Keratinocyte (primary cell): ENCODE measurements at regions not wholly inside any gene's neighbourhood (a gene's known extent, or its start where the extent isn't known, plus 50 kb on each side); places are given as distances from the start of the nearest gene placed in this dataset.
"Not testable (repeated sequence)": the region's sequence is repeated elsewhere in the genome, so short reads cannot be mapped to it uniquely, and the experiment has no call there.

Experiments used
- DNase-seq: peaks from one replicate; pipeline ENCODE4 v3.0.0-alpha.2; 2011; ENCODE audit warnings: low read depth, missing footprints, low spot score
- FAIRE-seq: peaks from 2 replicates; lab custom pipeline; 2011; peaks lifted over from hg19 to GRCh38; lab: Jason Lieb, UNC
- H2AFZ ChIP-seq: 2 replicates; pipeline ENCODE4 v1.6.0; 2012; ENCODE audit warnings: low read length, control low read depth, inconsistent platforms; ENCODE audit not compliant: control insufficient read depth
- H3K27ac ChIP-seq: 2 replicates; pipeline ENCODE4 v1.5.1; 2011; ENCODE audit warnings: low read length; ENCODE audit not compliant: control insufficient read depth, insufficient read depth
- H3K27me3 ChIP-seq: 3 replicates; pipeline ENCODE4 v1.6.0; 2011; ENCODE audit warnings: low read length; ENCODE audit not compliant: control insufficient read depth, insufficient read depth; ENCODE audit errors: extremely low read depth
- H3K36me3 ChIP-seq, 2 experiments: 2 replicates in 1 of 2; 3 replicates in 1 of 2; pipeline ENCODE4 v1.5.1; 2011; ENCODE audit warnings: low read length in 2 of 2, mild to moderate bottlenecking in 1 of 2; ENCODE audit not compliant: control insufficient read depth in 2 of 2, insufficient read depth in 2 of 2; ENCODE audit errors: extremely low read depth in 1 of 2
- H3K4me1 ChIP-seq: 3 replicates; pipeline ENCODE4 v1.5.1; 2011; ENCODE audit warnings: low read length; ENCODE audit not compliant: control insufficient read depth, insufficient read depth; ENCODE audit errors: extremely low read depth
- H3K4me2 ChIP-seq: 3 replicates; pipeline ENCODE4 v1.6.0; 2011; ENCODE audit warnings: low read depth, low read length; ENCODE audit not compliant: control insufficient read depth, insufficient read depth; ENCODE audit errors: extremely low read depth
- H3K4me3 ChIP-seq, 3 experiments: fragments of 200-600 bp in 1 of 3; sonication (generic) in 1 of 3; 2 replicates in 2 of 3; 3 replicates in 1 of 3; pipeline ENCODE4 v1.5.1; 2011 to 2016; ENCODE audit warnings: low read length in 3 of 3, mild to moderate bottlenecking in 3 of 3, control low read depth in 2 of 3, inconsistent platforms in 1 of 3, low read depth in 1 of 3, mixed read lengths in 1 of 3, mixed run types in 1 of 3, moderate library complexity in 1 of 3; ENCODE audit not compliant: control insufficient read depth in 2 of 3, insufficient read depth in 2 of 3; ENCODE audit errors: extremely low read depth in 1 of 3
- H3K79me2 ChIP-seq: 2 replicates; pipeline ENCODE4 v1.6.0; 2012; ENCODE audit warnings: low read length; ENCODE audit not compliant: control insufficient read depth, insufficient read depth
- H3K9ac ChIP-seq: 3 replicates; pipeline ENCODE4 v1.6.0; 2011; ENCODE audit warnings: low read length; ENCODE audit not compliant: control insufficient read depth, insufficient read depth; ENCODE audit errors: extremely low read depth
- H3K9me1 ChIP-seq: 3 replicates; pipeline ENCODE4 v1.6.0; 2011; ENCODE audit warnings: low read length; ENCODE audit not compliant: control insufficient read depth, insufficient read depth; ENCODE audit errors: extremely low read depth
- H3K9me3 ChIP-seq: 2 replicates; pipeline ENCODE4 v1.5.1; 2012; ENCODE audit warnings: low read depth, low read length; ENCODE audit not compliant: control insufficient read depth
- H4K20me1 ChIP-seq: 3 replicates; pipeline ENCODE4 v1.6.0; 2011; ENCODE audit warnings: low read length; ENCODE audit not compliant: control insufficient read depth, insufficient read depth; ENCODE audit errors: extremely low read depth
- EZH2 ChIP-seq: IDR thresholded peaks from one replicate; pipeline ENCODE4 v1.6.1; 2012; ENCODE audit warnings: inconsistent platforms, mild to moderate bottlenecking, low read length, moderate library complexity
- dilution Hi-C: fragments of 300-500 bp; cut with MboI; formaldehyde crosslinking; loops from one replicate; pipeline ENCODE4 v1.7.0; 2020; ENCODE audit warnings: low sequenced_read_pairs; ENCODE audit not compliant: extremely low pct_ligation_motif_present
- TF ChIP-seq, protein P1 (sequence below), 3 experiments: IDR thresholded peaks in 1 of 3; conservative IDR thresholded peaks in 1 of 3; optimal IDR thresholded peaks in 1 of 3; 2 replicates in 2 of 3; 3 replicates in 1 of 3; pipeline versions ENCODE3 to v1.5.1; 2011; ENCODE audit warnings: low read length in 3 of 3, mild to moderate bottlenecking in 3 of 3, moderate library complexity in 2 of 3, control low read depth in 1 of 3, inconsistent platforms in 1 of 3; ENCODE audit not compliant: insufficient read depth in 2 of 3; ENCODE audit errors: extremely low read depth in 1 of 3

DNA sequence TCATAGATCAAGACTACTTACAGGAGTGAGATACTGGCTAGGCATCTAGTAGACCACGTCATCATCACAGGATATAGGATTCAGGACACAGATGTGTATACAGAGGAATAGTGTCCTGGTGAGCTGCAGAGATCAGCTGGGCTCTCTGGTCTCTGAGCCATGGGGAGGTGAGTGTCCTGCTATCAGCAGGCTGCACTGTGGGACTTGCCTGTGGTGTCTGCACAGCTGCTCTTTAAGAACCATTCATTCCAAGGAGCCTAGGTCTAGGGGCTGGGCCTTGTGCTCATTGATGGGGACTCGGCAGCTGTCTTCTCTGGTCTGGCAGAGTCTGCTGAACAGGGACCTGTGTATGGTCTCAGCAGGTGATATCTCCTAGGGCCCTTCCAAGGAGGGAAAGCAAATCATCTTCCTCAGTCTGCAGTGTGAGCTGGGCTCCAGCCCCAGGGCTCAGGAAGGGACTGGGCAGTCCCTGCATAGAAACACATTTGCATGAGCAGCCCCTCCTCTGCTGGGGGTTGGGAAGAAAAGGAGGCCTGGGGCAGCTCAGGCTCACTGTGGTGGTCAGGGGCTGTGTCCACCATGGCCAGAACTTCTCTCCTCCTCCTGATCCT, 66.1 kb upstream of the VPREB1 start:
- no peaks in the 10 kb centered on the region for H3K4me1 ChIP-seq
- no peaks in the 10 kb centered on the region for H3K79me2 ChIP-seq
- DNase-seq: no peak
- no peak overlapping the region for H2AFZ ChIP-seq
- no peak overlapping the region for H3K4me2 ChIP-seq
- no peaks in the 10 kb centered on the region for H4K20me1 ChIP-seq
- peaks cover 14% of the 10 kb centered on the region for H3K27me3 ChIP-seq
- H3K27ac ChIP-seq: no peak overlapping the region
- TF ChIP-seq EZH2: no peak
- TF ChIP-seq, protein P1, sequence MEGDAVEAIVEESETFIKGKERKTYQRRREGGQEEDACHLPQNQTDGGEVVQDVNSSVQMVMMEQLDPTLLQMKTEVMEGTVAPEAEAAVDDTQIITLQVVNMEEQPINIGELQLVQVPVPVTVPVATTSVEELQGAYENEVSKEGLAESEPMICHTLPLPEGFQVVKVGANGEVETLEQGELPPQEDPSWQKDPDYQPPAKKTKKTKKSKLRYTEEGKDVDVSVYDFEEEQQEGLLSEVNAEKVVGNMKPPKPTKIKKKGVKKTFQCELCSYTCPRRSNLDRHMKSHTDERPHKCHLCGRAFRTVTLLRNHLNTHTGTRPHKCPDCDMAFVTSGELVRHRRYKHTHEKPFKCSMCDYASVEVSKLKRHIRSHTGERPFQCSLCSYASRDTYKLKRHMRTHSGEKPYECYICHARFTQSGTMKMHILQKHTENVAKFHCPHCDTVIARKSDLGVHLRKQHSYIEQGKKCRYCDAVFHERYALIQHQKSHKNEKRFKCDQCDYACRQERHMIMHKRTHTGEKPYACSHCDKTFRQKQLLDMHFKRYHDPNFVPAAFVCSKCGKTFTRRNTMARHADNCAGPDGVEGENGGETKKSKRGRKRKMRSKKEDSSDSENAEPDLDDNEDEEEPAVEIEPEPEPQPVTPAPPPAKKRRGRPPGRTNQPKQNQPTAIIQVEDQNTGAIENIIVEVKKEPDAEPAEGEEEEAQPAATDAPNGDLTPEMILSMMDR (optimal IDR thresholded peaks at IDR 0.05 in 1 of 3, IDR thresholded peaks at IDR 0.05 in 1 of 3, conservative IDR thresholded peaks at IDR 0.05 in 1 of 3; ENCODE audit: extremely low read depth in 1 of 3, insufficient read depth in 2 of 3, low read length in 3 of 3): no peak
- no peak overlapping the region for H3K4me3 ChIP-seq
- FAIRE-seq: no peak
- no peak overlapping the region for H3K9ac ChIP-seq
- no peaks in the 10 kb centered on the region for H3K36me3 ChIP-seq
- H3K9me3 ChIP-seq: no peaks in the 10 kb centered on the region
- no peaks in the 10 kb centered on the region for H3K9me1 ChIP-seq
- dilution Hi-C loops: no loop called here

DNA sequence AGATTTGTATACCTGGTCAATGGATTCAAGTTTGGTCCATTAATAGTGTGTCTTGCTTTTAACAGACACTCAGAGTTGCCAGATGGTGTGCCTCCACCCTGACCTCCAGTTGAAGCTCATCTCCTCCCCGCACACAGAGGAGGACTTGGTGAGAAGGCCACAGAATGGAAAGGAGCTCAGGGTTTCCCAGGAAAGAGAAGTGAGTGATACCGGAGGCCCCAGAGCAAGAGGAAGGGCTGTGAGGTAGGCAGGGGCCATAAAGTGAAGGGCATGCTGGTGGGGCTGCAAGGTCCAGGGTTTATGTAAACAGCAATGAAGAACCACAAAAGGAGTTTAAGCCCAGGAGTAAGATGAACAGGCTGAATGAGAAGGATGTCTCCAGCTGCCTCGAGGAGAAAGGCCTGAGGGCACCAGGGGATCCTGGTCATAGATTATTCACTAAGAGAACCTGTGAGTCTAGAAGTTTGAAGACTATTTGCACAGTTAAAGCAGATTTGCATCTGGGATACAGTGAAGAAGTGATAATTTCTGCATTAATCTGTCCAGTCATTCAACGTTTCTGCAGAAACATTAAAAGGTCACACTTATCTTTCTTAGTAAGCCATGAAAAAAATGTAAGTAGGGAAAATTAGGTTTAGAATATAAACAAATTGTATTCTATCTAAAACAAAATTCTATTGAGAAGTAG, 67.5 kb upstream of the VPREB1 start:
- Histone ChIP-seq H3K9me1 (no peaks in the 10 kb centered on the region), H3K27me3 (peaks cover 14% of the 10 kb centered on the region), H3K79me2 (no peaks in the 10 kb centered on the region), H4K20me1 (no peaks in the 10 kb centered on the region), H3K4me1 (no peaks in the 10 kb centered on the region), H3K27ac (no peak overlapping the region), H3K4me2 (no peak overlapping the region), H3K9me3 (no peaks in the 10 kb centered on the region), H2AFZ (no peak overlapping the region), H3K4me3 (no peak overlapping the region), H3K9ac (no peak overlapping the region), H3K36me3 (no peaks in the 10 kb centered on the region)
- TF ChIP-seq, protein P1 (optimal IDR thresholded peaks at IDR 0.05 in 1 of 3, IDR thresholded peaks at IDR 0.05 in 1 of 3, conservative IDR thresholded peaks at IDR 0.05 in 1 of 3; ENCODE audit: extremely low read depth in 1 of 3, insufficient read depth in 2 of 3, low read length in 3 of 3): no peak
- no peak for TF ChIP-seq EZH2
- no peak for DNase-seq
- dilution Hi-C loops: no loop called here
- FAIRE-seq: no peak

DNA sequence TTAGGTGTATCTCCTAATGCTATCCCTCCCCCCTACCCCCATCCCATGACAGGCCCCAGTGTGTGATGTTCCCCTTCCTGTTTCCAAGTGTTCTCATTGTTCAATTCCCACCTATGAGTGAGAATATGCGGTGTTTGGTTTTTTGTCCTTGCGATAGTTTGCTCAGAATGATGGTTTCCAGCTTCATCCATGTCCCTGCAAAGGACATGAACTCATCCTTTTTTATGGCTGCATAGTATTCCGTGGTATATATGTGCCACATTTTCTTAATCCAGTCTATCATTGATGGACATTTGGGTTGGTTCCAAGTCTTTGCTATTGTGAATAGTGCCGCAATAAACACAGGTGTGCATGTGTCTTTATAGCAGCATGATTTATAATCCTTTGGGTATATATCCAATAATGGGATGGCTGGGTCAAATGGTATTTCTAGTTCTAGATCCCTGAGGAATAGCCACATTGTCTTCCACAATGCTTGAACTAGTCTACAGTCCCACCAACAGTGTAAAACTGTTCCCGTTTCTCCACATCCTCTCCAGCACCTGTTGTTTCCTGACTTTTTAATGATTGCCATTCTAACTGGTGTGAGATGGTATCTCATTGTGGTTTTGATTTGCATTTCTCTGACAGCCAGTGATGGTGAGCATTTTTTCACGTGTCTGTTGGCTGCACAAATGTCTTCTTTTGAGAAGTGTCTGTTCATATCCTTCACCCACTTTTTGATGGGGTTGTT, 71.5 kb upstream of the VPREB1 start:
- dilution Hi-C loops, DNase-seq, H3K4me1 ChIP-seq, H3K27ac ChIP-seq, H3K36me3 ChIP-seq, H3K9me3 ChIP-seq, H3K4me2 ChIP-seq, H3K4me3 ChIP-seq, H3K9me1 ChIP-seq, H4K20me1 ChIP-seq, H3K79me2 ChIP-seq, H3K9ac ChIP-seq, H2AFZ ChIP-seq, FAIRE-seq: not testable (repeated sequence)
- peaks cover 10% of the 10 kb centered on the region for H3K27me3 ChIP-seq
